Nucleus accumbens (tissue), 56 donors: ENCODE measurements at regions not wholly inside any gene's neighbourhood (a gene's known extent, or its start where the extent isn't known, plus 50 kb on each side); places are given as distances from the start of the nearest gene placed in this dataset.

Source experiments
- DNase-seq, 56 donors: peaks; one replicate each; lab custom pipeline; 2025; lab: John Stamatoyannopoulos, UW

- no peak for DNase-seq
These were observed 391.7 kb downstream of the METTL4 start for GRCh38 chr18:2179498-2180183.

- no peak for DNase-seq
These were observed 390.7 kb downstream of the METTL4 start for GRCh38 chr18:2180586-2180985.

- DNase-seq: no peak
These were observed 387.9 kb downstream of the METTL4 start for GRCh38 chr18:2183432-2183831.

GRCh38 chr18:2186967-2187366 lies 384.3 kb downstream of the METTL4 start:
- no peak for DNase-seq

- DNase-seq: no peak
These were observed 383.0 kb downstream of the METTL4 start for GRCh38 chr18:2188258-2188657.

- DNase-seq: no peak
These were observed 380.0 kb downstream of the METTL4 start for GRCh38 chr18:2191180-2191790.

GRCh38 chr18:2192562-2192961 lies 378.7 kb downstream of the METTL4 start:
- no peak for DNase-seq

- DNase-seq: no peak
These were observed 373.4 kb downstream of the METTL4 start for GRCh38 chr18:2197946-2198345.

- no peak for DNase-seq
These were observed 372.2 kb downstream of the METTL4 start for GRCh38 chr18:2199060-2199459.

- no peak for DNase-seq
These were observed 370.2 kb downstream of the METTL4 start for GRCh38 chr18:2201036-2201600.

- DNase-seq: no peak
These were observed 366.6 kb downstream of the METTL4 start for GRCh38 chr18:2204736-2205135.

GRCh38 chr18:2207294-2207693 lies 364.0 kb downstream of the METTL4 start:
- DNase-seq: no peak

- no peak for DNase-seq
These were observed 358.6 kb downstream of the METTL4 start for GRCh38 chr18:2212598-2213205.

GRCh38 chr18:2213905-2214304 lies 357.4 kb downstream of the METTL4 start:
- DNase-seq: no peak

- no peak for DNase-seq
These were observed 353.9 kb downstream of the METTL4 start for GRCh38 chr18:2217356-2217755.

- DNase-seq: no peak
These were observed 353.2 kb downstream of the METTL4 start for GRCh38 chr18:2218101-2218500.

- DNase-seq: no peak
These were observed 351.6 kb downstream of the METTL4 start for GRCh38 chr18:2219706-2220105.

GRCh38 chr18:2222270-2223185 lies 348.8 kb downstream of the METTL4 start:
- DNase-seq: no peak

GRCh38 chr18:2223449-2223848 lies 347.9 kb downstream of the METTL4 start:
- DNase-seq: no peak

GRCh38 chr18:2223849-2224248 lies 347.5 kb downstream of the METTL4 start:
- DNase-seq: peak in 4 of 56 donors; percentile 0 to 29 (median 1)

- DNase-seq: no peak
These were observed 335.1 kb downstream of the METTL4 start for GRCh38 chr18:2236232-2236631.
